ENCODE measurements at regions not wholly inside any gene's neighbourhood (a gene's known extent, or its start where the extent isn't known, plus 50 kb on each side); places are given as distances from the start of the nearest gene placed in this dataset.
"Not testable (repeated sequence)": the region's sequence is repeated elsewhere in the genome, so short reads cannot be mapped to it uniquely, and the experiment has no call there.

DNA sequence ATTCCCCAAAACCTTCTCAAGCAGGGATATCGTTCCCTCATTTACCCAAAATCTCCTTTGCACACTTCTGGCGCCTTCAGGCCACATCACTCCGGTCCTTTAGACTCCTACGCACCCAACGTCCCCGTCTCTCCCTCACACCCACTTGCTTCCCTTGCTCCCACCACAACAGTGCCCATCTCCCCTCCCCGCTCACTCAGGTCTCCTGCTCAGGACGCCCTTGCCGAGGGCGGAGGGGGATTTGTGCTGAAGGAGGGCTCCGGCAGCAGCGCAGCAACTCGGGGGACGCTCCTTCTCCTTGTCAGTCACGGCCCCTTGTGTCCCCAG, 71.6 kb downstream of the PCMTD2 start:
- DNase-seq = not testable (repeated sequence)

DNA sequence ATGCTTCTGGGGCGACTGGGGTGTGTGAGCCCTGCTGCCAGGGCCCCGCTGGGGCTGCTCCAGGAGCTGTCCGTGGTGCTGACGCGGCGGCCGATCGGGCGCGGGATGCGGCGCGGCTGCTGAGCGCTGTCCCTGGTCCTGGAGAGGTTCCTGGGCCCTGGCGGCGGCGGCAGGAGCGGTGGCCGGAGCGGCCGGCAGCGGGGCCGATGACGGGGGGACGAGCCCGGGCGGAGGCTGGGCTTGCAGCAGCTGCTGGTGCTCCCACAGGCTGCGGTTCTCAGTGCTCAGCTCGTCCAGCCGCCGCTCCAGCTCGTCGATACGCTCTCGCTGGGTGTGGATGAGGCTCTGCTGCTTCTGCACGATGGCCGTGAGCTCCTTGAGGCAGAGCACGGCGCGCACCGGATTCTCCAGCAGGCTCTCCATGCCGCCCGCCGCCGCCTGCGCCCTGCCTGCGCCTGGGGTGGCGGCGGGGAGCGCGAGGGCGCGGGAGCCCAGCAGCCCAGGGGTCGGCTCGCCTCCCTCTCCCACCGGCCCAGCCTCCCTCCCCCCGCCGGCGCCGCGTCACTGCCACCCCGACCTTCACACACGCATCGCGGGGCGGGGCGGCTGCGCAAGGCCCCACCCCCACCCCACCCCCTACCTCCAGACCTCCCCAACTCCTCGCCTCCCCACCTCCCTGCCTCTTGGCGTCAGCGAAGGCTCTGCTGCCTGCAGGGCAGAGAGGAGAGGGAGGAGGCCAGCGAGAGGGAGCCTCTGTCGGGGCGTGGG, 72.2 kb downstream of the PCMTD2 start:
- peak; percentile 32 for DNase-seq

DNA sequence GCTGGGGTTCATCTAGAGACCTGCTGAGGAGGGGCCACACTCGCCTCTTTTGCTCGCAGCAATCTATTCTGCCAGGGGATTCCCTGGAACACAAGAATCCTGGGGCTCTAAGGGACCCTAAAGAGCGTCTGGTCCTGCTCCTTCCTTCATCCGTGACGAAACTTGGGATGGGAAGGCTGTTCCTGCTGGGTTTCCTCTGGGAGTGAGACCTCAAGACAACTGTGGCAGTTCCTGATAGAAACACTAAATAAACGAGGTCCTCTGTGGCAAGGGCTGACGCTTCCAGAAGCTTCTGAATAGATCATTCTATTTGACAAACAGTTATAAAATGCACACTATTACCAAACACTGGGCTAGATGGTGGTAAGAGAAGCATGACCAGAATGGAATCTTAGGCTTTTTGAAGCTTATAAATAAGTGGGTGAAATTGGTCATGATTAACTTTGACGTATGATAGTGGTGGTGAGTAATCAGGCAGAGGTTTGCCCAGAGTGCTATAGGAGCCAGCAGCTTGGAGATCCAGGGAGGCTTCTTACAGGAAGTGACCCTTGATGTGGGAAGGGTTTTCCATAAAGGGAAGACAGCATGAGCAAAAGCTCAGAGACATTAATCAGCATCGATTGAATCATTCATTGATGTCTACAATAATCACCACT, 73.2 kb downstream of the PCMTD2 start:
- DNase-seq = not testable (repeated sequence)

DNA sequence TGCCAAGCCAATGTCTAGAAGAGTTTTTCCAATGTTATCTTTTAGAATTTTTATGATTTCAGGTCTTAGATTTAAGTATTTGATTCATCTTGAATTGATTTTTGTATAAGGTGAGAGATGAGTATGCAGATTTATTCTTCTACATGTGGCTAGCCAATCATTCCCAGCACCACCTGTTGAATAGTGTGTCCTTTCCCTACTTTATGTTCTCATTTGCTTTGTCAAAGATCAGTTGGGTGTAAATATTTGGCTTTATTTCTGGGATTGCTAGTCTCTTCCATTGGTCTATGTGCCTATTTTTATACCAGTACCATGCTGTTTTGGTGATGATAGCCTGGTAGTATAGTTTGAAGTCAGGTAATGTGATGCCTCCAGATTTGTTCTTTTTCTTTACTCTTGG, 77.1 kb downstream of the PCMTD2 start:
- DNase-seq = not testable (repeated sequence)

Data from femur (tissue), 1 donor.